ENCODE measurements at regions not wholly inside any gene's neighbourhood (a gene's known extent, or its start where the extent isn't known, plus 50 kb on each side); places are given as distances from the start of the nearest gene placed in this dataset.

GRCh38 chrX:26954029-26954428, 509.1 kb downstream of the PPP4R3C start:
- TF ChIP-seq CTCF (IDR thresholded peaks at IDR 0.05; ENCODE audit: control insufficient read depth, insufficient read depth, low read depth, low read length, missing control alignments) = no peak
- H3K4me3 ChIP-seq (ENCODE audit: control insufficient read depth, low read depth, low read length) = no peak overlapping the region
- no peak for DNase-seq (ENCODE audit: low read depth)

GRCh38 chrX:26952213-26952612, 510.9 kb downstream of the PPP4R3C start:
- no peak for TF ChIP-seq CTCF (IDR thresholded peaks at IDR 0.05; ENCODE audit: control insufficient read depth, insufficient read depth, low read depth, low read length, missing control alignments)
- no peak overlapping the region for H3K4me3 ChIP-seq (ENCODE audit: control insufficient read depth, low read depth, low read length)
- no peak for DNase-seq (ENCODE audit: low read depth)

GRCh38 chrX:26927419-26927818, 535.7 kb downstream of the PPP4R3C start:
- no peak overlapping the region for H3K4me3 ChIP-seq (ENCODE audit: control insufficient read depth, low read depth, low read length)
- TF ChIP-seq CTCF (IDR thresholded peaks at IDR 0.05; ENCODE audit: control insufficient read depth, insufficient read depth, low read depth, low read length, missing control alignments) = no peak
- DNase-seq (ENCODE audit: low read depth) = no peak

- no peak for TF ChIP-seq CTCF (IDR thresholded peaks at IDR 0.05; ENCODE audit: control insufficient read depth, insufficient read depth, low read depth, low read length, missing control alignments)
- no peak for DNase-seq (ENCODE audit: low read depth)
Observed at GRCh38 chrX:26925088-26925487, 538.1 kb downstream of the PPP4R3C start.

GRCh38 chrX:26922278-26922677, 540.9 kb downstream of the PPP4R3C start:
- H3K4me3 ChIP-seq (ENCODE audit: control insufficient read depth, low read depth, low read length) = no peak overlapping the region
- DNase-seq (ENCODE audit: low read depth) = no peak
- TF ChIP-seq CTCF (IDR thresholded peaks at IDR 0.05; ENCODE audit: control insufficient read depth, insufficient read depth, low read depth, low read length, missing control alignments) = no peak

More at GRCh38 chrX:26925088-26925487, 538.1 kb downstream of the PPP4R3C start:
- H3K4me3 ChIP-seq (ENCODE audit: control insufficient read depth, low read depth, low read length) = no peak overlapping the region

GRCh38 chrX:26918631-26919030, 544.5 kb downstream of the PPP4R3C start:
- no peak for DNase-seq (ENCODE audit: low read depth)

More at GRCh38 chrX:26918631-26919030, 544.5 kb downstream of the PPP4R3C start:
- no peak overlapping the region for H3K4me3 ChIP-seq (ENCODE audit: control insufficient read depth, low read depth, low read length)
- TF ChIP-seq CTCF (IDR thresholded peaks at IDR 0.05; ENCODE audit: control insufficient read depth, insufficient read depth, low read depth, low read length, missing control alignments) = no peak
